MG63 (cell line): ENCODE measurements at regions not wholly inside any gene's neighbourhood (a gene's known extent, or its start where the extent isn't known, plus 50 kb on each side); places are given as distances from the start of the nearest gene placed in this dataset.

ENCODE experiments used
- DNase-seq: peaks from one replicate; pipeline ENCODE4 v3.0.0-alpha.2; 2020
- H3K27me3 ChIP-seq: fragments of 250-450 bp; sonication (Bioruptor Pico); 2 replicates; pipeline ENCODE4 v1.5.1; 2020; ENCODE audit warnings: mild to moderate bottlenecking, moderate library complexity
- H3K36me3 ChIP-seq: fragments of 250-450 bp; sonication (Bioruptor Pico); 2 replicates; pipeline ENCODE4 v1.5.1; 2020; ENCODE audit warnings: mild to moderate bottlenecking, moderate library complexity
- H3K4me3 ChIP-seq: fragments of 250-450 bp; sonication (Bioruptor Pico); 2 replicates; pipeline ENCODE4 v1.5.1; 2020; ENCODE audit warnings: mild to moderate bottlenecking, moderate library complexity
- H3K9me3 ChIP-seq: fragments of 250-450 bp; sonication (Bioruptor Pico); 2 replicates; pipeline ENCODE4 v1.5.1; 2020; ENCODE audit warnings: mild to moderate bottlenecking, moderate library complexity

DNA sequence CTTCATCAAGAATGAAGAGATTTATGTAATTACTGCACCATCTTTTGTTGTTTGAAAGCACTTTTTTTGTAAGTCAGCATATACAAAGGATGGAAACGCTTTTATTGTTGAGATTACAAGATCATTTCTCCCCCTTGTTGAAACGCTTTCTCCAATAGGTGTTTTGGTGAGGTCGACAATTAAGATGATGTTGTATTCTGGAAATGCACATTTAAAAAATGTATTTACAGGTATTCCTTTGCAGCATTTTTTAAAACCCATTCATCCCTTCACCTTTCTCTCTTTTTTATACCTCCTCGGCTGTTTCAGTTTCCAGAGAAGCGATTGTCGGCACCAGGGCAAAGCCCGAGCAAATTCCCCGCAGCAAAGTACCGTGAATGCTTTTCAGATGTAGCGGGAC lies 499.9 kb downstream of the VRK1 start:
- Histone ChIP-seq H3K36me3 (no peaks in the 10 kb centered on the region), H3K9me3 (no peaks in the 10 kb centered on the region), H3K4me3 (no peak overlapping the region), H3K27me3 (no peaks in the 10 kb centered on the region)
- DNase-seq, result no peak

DNA sequence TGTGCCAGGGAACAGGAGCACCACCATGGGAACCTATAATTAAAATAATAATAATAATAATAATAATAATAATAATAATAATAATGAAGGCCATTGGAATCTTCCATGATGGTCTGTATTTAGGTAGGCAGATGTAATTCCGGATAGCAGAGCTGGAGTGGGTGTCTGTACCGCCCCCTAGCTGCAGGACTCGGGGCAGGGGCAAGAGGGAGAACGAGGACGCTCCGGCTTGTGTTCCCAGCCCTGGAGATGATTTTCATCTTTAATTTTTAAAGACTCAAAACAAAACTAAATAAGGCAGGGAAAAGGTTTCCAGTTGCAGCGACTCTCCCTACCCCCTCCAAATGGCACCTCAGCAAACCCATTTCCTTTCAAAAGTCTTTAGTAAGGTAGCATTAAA lies 501.1 kb downstream of the VRK1 start:
- H3K4me3 ChIP-seq, result no peak overlapping the region
- H3K27me3 ChIP-seq, result no peaks in the 10 kb centered on the region
- no peaks in the 10 kb centered on the region for H3K9me3 ChIP-seq
- DNase-seq, result no peak
- H3K36me3 ChIP-seq, result no peaks in the 10 kb centered on the region

DNA sequence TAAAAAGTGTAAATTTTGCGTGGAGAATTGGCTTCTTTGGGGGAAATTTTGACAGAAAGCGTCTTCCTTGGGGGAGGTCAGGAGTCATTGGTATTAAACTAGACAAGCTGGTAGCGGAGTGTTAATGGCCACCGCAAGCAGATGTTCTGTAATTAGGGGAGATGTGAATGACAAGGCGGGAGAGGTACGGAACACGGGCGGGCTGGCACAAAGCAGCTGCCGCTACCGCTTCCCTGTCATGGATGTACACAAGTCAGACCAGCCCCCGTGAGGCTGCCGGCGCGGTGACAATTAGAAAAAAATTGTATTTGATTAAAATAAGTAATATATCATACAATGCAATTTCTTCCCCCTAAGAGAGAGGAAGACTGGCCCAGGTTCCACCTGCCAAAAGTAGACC lies 501.6 kb downstream of the VRK1 start:
- no peak overlapping the region for H3K4me3 ChIP-seq
- no peaks in the 10 kb centered on the region for H3K27me3 ChIP-seq
- no peaks in the 10 kb centered on the region for H3K36me3 ChIP-seq
- DNase-seq, result no peak
- H3K9me3 ChIP-seq, result no peaks in the 10 kb centered on the region

DNA sequence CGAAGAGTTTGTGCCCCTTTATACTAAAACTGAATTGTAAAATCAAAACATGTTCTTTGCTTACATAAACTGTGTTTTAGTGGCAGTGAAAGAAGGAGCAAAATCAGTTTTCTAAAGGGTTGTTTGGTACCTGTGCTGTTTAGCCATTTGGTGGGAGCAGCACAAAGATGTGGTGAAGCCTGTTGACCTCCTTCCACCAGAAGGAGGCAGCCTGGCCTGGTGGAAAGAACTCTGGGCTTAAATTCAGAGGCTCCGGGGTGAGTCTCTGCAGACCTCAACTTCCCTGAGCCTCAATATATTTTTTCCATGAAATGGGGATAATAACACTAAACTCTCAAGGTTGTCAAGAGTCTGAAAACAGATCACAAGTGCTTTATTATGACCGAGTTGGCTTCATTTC lies 502.5 kb downstream of the VRK1 start:
- Histone ChIP-seq H3K9me3 (no peaks in the 10 kb centered on the region), H3K4me3 (no peak overlapping the region), H3K27me3 (no peaks in the 10 kb centered on the region), H3K36me3 (no peaks in the 10 kb centered on the region)
- DNase-seq, result no peak

DNA sequence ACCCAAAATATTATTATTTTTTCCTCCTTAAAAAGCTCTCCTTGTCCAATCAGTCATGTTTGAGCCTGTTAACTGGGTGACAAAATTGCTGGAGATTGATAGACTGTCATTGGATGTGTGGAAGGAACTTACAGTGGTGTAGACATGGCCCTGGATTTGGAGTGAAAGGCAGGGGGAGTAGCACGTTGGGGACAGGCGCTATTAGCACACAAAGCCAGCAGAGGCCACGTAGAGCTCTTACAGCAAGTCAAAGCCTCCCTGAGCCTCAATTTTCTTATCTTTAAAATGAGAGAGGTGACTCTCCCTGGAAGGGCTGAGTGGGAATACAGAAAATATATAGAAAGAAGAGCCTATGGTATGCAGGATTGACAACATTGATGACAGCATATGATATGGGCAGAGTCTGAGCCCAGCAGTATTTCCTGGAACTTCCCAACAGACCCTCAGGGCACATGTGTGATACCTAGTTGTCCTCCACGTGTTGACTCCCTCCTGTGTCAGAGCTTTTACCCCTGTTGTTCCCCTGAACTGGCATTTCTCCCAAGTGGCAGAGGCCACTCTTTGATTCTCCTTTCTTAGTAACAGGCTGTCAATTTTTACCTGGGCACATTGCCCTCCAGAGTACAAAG lies 504.9 kb downstream of the VRK1 start:
- no peaks in the 10 kb centered on the region for H3K27me3 ChIP-seq
- no peaks in the 10 kb centered on the region for H3K36me3 ChIP-seq
- H3K4me3 ChIP-seq, result no peak overlapping the region
- no peaks in the 10 kb centered on the region for H3K9me3 ChIP-seq
- no peak for DNase-seq

DNA sequence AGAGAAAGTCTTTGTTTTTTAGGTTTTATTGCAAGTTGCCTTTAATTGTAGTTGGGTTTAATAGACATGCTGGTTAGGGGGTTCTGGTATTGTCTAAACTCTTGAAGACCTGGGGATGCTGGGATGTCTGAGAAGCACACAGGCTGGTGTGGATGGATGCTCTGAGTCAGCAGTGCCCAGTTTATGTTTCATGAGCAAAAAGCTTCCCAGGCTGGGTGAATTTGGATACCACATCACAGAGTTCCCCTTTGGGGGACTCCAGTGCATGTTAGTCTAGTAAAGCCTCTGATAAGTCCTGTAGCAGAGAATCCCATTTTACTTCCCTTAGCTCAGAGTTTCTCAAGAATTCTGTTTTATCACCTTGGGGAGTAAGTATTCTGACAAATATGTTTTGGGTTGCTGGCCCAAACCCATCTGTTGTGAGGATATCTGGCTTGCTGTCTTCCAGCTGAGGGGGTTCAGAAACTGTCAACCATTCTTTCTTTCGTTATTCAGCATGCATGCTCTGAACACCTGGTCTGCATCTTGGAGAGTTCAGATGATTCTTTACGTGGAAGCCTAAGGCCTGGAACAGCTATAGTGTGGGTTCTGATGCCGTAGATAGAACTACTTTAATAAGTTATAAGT lies 509.1 kb downstream of the VRK1 start:
- no peak for DNase-seq
- Histone ChIP-seq H3K9me3 (no peaks in the 10 kb centered on the region), H3K36me3 (no peaks in the 10 kb centered on the region), H3K27me3 (no peaks in the 10 kb centered on the region), H3K4me3 (no peak overlapping the region)

DNA sequence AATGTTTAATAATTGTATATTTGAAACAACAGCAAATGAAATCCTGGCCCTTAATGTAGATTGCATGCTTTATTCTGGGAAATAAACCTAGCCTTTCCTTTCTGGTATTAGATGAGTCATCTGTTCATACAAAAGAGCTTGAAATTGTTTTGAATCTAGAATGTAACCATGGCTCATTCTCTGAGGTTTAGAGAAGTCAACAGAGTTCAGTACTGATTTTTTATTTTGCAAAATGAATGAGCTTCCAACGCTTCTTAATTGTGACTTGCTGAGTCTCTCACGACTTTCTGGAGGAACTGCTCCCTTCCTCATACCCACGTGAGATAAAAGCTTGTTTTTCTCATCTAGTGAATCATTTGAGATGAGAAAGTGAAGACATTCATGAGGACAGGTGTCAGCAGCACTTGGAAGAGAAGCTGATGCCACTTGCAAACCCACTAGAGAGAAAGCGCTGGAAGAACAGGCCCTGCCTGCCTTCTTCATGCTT lies 509.6 kb downstream of the VRK1 start:
- Histone ChIP-seq H3K27me3 (no peaks in the 10 kb centered on the region), H3K36me3 (no peaks in the 10 kb centered on the region), H3K4me3 (no peak overlapping the region), H3K9me3 (no peaks in the 10 kb centered on the region)
- no peak for DNase-seq

DNA sequence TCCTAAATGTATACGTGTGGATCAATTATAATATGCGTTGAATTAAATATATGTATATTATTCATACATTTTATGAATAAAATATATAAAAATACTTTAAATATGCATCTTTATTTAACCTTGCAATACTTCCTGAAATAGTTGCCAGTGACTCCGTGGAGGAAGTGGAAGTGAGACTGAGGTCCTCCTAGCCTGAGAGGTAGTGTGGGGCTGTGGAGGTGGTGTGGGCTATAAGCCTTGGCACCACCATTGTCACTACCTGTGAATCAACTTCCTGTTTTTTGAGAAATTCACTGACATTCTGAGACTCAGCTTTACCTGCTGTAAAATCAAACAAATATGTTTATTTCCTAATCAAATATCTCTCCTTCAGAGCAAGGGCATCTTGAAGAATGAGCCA lies 514.2 kb downstream of the VRK1 start:
- no peaks in the 10 kb centered on the region for H3K27me3 ChIP-seq
- no peaks in the 10 kb centered on the region for H3K9me3 ChIP-seq
- no peak overlapping the region for H3K4me3 ChIP-seq
- H3K36me3 ChIP-seq, result no peaks in the 10 kb centered on the region
- no peak for DNase-seq

DNA sequence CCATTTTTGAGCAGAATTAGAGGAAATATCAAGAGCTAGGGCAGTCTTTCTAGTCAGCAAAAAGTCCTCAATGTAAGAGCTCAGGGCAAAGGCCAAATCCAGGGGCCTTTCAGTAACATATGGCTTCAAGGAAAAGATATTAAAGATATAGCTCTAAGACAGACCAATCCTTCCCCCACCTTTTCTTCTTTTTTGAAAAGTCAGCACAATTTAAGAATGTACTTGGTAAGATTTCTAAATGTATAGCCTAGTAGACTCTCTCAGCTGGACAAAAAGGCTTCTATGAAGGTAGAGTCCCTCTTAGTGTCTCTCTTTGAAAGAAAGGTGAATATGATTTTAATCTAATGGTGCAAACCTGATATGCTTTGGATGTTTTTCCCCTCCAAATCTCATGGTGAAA lies 515.7 kb downstream of the VRK1 start:
- H3K9me3 ChIP-seq, result no peaks in the 10 kb centered on the region
- H3K27me3 ChIP-seq, result no peaks in the 10 kb centered on the region
- DNase-seq, result no peak
- no peaks in the 10 kb centered on the region for H3K36me3 ChIP-seq
- no peak overlapping the region for H3K4me3 ChIP-seq

DNA sequence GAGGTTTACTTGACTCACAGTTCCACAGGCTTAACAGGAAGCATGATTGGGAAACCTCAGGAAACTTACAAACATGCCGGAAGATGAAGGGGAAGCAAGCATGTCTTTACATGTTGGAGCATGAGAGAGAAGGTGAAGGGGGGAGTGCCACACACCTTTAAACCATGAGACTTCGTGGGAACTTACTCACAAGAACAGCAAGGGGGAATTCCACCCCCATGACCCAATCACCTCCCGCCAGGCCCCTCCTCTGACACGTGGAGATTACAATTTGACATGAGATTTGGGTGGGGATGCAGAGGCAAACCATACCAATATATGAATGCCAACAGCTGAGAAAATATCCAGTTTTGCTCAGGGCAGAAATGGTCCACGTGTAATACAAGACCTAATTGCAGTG lies 518.6 kb downstream of the VRK1 start:
- no peaks in the 10 kb centered on the region for H3K27me3 ChIP-seq
- H3K36me3 ChIP-seq, result no peaks in the 10 kb centered on the region
- no peak overlapping the region for H3K4me3 ChIP-seq
- DNase-seq, result no peak
- no peaks in the 10 kb centered on the region for H3K9me3 ChIP-seq

DNA sequence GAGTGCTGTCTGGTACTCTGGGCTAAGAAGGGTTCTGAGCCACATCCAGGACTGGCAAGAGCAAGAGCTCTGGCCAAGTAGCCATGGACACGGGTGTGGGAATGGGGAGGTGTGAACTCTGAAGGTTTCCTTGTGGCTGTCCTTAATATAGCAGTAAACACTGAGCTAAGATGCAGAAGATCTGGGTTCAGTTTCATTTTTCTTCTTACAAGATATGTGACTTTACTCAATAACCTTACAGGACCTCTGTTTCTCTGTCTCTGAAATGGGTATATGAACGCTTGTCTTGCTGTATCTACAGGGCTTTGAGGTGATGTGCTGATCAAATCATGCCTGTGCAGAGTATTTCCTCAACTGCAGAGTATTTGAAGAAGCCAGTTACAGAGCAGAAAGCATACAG lies 521.2 kb downstream of the VRK1 start:
- no peak overlapping the region for H3K4me3 ChIP-seq
- no peaks in the 10 kb centered on the region for H3K27me3 ChIP-seq
- no peak for DNase-seq
- no peaks in the 10 kb centered on the region for H3K36me3 ChIP-seq
- H3K9me3 ChIP-seq, result no peaks in the 10 kb centered on the region

DNA sequence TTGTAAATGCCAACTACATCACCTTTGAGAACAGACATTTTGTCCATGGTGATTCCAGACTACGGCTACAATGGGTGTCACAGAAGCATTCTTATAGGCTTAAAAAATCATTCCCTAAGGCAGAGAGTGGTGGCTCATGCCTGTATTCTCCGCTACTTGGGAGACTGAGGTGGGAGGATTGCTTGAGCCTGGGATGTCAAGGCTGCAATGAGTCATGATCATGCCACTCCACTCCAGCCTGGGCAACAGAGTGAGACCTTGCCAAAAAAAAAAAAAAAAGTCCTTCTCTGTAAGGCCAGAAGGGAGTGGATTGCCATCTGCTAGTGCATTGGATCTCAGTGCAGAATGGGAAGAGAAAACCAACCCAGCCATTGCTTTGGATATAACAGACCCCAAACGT lies 522.5 kb downstream of the VRK1 start:
- Histone ChIP-seq H3K9me3 (no peaks in the 10 kb centered on the region), H3K27me3 (no peaks in the 10 kb centered on the region), H3K4me3 (no peak overlapping the region), H3K36me3 (no peaks in the 10 kb centered on the region)
- DNase-seq, result peak; percentile 26

DNA sequence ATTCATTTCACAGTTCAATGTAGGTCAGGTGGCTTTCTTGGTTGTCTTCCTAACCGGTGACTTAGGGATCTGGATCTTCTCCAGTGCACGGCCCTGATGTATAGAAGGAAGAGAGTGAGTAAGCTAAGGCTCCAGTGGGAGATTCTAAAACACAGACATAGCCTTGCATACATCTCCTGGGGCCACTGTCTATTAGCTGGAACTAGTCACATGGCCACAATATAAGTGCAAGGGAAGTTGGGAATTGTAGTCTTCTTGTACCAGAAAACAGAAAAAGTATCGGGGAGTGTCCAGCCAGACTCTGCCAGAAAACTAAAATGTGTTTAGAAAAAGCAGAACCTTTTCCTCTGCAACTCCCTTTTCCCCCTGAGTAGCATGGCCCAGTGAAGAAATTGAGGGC lies 531.6 kb downstream of the VRK1 start:
- H3K36me3 ChIP-seq, result no peaks in the 10 kb centered on the region
- H3K4me3 ChIP-seq, result no peak overlapping the region
- no peaks in the 10 kb centered on the region for H3K27me3 ChIP-seq
- H3K9me3 ChIP-seq, result no peaks in the 10 kb centered on the region
- DNase-seq, result no peak

DNA sequence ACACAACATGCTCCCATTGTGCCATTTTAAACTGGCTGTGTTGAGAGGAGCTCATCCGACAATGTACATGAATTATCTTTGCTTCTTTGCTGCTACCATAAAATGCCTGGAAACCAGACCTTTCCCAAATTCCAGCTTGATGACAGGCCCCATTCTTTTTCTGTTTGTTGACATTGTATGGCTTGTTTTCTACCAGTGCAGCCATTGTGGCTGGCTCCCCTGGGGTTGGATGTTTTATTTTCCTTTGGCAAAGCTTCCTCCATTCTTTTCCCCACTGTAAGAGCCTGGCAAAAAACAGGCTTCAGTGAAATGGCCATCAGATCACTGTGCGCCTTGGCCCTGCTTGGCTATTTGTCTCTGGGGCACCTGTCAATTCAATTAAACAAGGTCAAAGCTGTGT lies 532.5 kb downstream of the VRK1 start:
- H3K27me3 ChIP-seq, result no peaks in the 10 kb centered on the region
- no peak overlapping the region for H3K4me3 ChIP-seq
- H3K9me3 ChIP-seq, result no peaks in the 10 kb centered on the region
- H3K36me3 ChIP-seq, result no peaks in the 10 kb centered on the region
- peak; percentile 52 for DNase-seq

DNA sequence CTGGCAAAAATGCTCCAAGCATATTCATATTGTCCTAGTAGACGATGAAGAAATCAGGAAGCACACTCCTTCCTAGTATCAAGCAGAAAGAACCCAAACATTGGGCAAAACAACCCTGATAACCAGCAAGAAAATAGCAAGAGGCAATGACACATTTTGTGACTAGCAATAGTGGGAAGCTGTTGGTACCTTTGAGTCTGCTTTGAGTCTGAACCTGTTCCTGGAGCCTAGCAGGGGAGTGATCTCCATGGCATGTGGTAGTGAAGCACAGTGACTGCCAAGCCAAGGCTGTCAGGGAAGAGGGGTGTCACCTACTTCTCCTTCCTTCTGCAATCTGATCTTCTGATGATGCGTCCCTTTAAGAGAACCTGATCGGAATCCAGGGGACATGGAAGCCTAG lies 533.9 kb downstream of the VRK1 start:
- Histone ChIP-seq H3K27me3 (no peaks in the 10 kb centered on the region), H3K4me3 (no peak overlapping the region), H3K36me3 (no peaks in the 10 kb centered on the region), H3K9me3 (no peaks in the 10 kb centered on the region)
- no peak for DNase-seq

DNA sequence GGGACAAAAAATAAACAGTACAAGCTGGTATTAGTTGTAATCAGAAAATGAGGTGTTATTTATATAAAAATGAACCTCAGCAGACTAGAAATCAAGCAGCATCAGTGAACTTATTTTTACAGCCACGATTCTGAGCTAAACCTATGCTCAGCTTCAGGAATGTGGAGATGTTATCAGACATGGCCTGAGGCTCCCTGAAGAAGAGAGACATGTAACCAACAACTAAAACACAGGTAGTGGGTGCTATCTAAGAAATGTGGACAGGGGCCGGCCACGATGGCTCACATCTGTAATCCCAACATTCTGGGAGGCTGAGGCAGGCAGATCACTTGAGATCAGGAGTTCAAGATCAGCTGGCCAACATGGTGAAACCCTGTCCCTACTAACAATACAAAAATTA lies 534.3 kb downstream of the VRK1 start:
- Histone ChIP-seq H3K9me3 (no peaks in the 10 kb centered on the region), H3K36me3 (no peaks in the 10 kb centered on the region), H3K4me3 (no peak overlapping the region), H3K27me3 (no peaks in the 10 kb centered on the region)
- no peak for DNase-seq

DNA sequence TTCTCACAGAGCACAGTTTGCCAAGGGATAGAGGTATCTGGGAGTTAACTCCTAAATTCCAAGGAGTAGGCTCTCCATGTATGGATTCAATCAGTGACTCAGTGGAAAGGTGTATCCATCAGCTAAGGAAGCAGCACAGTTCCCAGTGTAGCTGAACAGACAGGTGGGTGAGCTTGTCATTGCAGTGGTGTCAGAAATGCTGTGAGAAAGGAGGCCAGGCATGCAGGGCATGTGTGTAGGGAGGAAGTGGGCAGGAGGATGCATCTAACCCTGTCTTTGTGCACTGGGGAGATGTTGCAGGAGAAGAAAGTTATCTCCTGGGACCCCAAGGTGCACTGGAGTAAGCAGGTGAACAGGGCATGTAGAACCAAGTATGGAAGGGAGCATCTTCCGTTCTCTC lies 539.0 kb downstream of the VRK1 start:
- Histone ChIP-seq H3K4me3 (no peak overlapping the region), H3K9me3 (no peaks in the 10 kb centered on the region), H3K27me3 (no peaks in the 10 kb centered on the region), H3K36me3 (no peaks in the 10 kb centered on the region)
- no peak for DNase-seq

DNA sequence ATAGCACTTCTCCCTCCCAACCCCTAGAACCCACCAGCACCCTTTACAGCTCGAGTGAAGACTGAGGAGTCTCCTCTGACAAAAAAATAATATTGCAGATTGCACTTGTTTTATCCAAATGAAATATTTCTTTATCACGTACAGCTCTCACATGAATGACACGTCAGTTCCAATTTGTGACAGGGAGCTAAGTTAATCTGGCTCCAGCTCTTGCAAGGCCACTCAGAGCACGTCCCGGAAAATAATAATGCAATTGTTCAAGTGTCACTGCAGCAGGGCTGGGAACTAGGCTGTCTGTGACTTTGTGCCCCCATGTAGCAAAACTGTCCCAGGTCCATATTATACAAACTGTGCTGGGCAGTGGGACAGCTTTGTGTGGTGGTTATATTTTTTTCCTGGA lies 539.6 kb downstream of the VRK1 start:
- no peaks in the 10 kb centered on the region for H3K9me3 ChIP-seq
- H3K4me3 ChIP-seq, result no peak overlapping the region
- no peak for DNase-seq
- H3K36me3 ChIP-seq, result no peaks in the 10 kb centered on the region
- no peaks in the 10 kb centered on the region for H3K27me3 ChIP-seq
